Large intestine (tissue), 3 donors: ENCODE measurements at regions not wholly inside any gene's neighbourhood (a gene's known extent, or its start where the extent isn't known, plus 50 kb on each side); places are given as distances from the start of the nearest gene placed in this dataset.
"Not testable (repeated sequence)": the region's sequence is repeated elsewhere in the genome, so short reads cannot be mapped to it uniquely, and the experiment has no call there.

Experiments used
- DNase-seq, 2 donors: peaks; one replicate each; pipeline versions ENCODE4 v3.0.0 to v3.0.0-alpha.2; 2013
- H3K27ac ChIP-seq: one replicate; pipeline ENCODE4 v1.5.1; 2013; ENCODE audit warnings: low read length
- H3K27me3 ChIP-seq: 2 replicates; pipeline ENCODE4 v1.6.1; 2013; ENCODE audit warnings: low read length; ENCODE audit not compliant: control insufficient read depth, insufficient read depth
- H3K36me3 ChIP-seq: 2 replicates; pipeline ENCODE4 v1.6.1; 2013; ENCODE audit warnings: low read length; ENCODE audit not compliant: control insufficient read depth, insufficient read depth
- H3K4me1 ChIP-seq: one replicate; pipeline ENCODE4 v1.6.1; 2013; ENCODE audit warnings: low read length; ENCODE audit not compliant: control insufficient read depth, insufficient read depth
- H3K4me3 ChIP-seq: one replicate; pipeline ENCODE4 v1.5.1; 2013; ENCODE audit warnings: low read length
- H3K9me3 ChIP-seq: one replicate; pipeline ENCODE4 v1.6.1; 2013; ENCODE audit warnings: mild to moderate bottlenecking, low read depth, low read length, moderate library complexity; ENCODE audit not compliant: control insufficient read depth
- WGBS: methylation state at CpG from one replicate; pipeline ENCODE4 v1.1.5; 2013; ENCODE audit warnings: low lambda C conversion rate; ENCODE audit not compliant: insufficient coverage; 5-methylcytosine and 5-hydroxymethylcytosine counted together

DNA sequence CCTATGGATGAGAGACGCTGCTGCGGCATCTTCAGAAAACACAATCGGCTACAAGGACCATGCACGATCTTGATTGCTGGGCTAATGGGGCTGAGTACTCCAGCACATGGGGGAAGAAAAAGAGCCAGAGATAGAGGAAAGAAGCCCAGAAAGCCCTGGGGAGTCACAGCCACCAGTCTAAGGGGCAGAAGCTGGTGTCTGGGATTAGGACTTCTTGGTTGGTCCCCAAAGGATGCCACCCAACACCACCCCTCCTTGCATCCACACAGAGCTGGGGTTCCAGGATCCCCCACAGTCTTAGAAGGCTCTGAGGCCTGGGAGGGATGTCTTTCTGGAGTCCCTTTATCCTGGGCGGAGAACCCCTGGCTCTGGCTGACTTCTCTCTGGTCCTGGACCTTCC, 98.4 kb upstream of the TARDBP start:
- Histone ChIP-seq H3K36me3 (no peaks in the 10 kb centered on the region), H3K4me3 (no peak overlapping the region), H3K4me1 (no peaks in the 10 kb centered on the region), H3K27me3 (no peaks in the 10 kb centered on the region), H3K27ac (no peak overlapping the region), H3K9me3 (no peaks in the 10 kb centered on the region)
- no CpG with 5 or more reads among the region's 5 CpGs for WGBS
- DNase-seq: no peak

DNA sequence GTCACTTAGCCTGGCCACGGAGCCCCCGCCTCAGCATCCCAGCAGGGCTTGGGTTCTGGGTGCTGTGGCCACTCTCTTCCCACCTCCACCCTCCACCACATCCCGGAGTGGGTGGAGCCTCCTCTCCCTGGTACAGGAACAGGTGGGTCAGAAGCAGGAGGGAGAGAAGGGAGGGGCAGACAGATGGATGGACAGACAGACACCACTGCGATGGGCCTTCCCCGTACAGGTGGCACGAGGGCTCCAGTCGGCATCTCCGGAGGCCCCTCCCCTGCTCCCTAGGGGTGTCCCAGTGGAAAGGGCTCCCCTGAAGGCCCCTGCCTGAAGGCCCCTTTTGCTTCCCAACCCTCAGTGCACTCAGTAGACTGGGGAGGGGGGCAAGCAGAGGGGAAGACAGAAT, 96.9 kb upstream of the TARDBP start:
- no CpG with 5 or more reads among the region's 8 CpGs for WGBS
- H3K27me3 ChIP-seq: no peaks in the 10 kb centered on the region
- no peak for DNase-seq
- no peaks in the 10 kb centered on the region for H3K36me3 ChIP-seq
- no peak overlapping the region for H3K27ac ChIP-seq
- H3K4me1 ChIP-seq: no peaks in the 10 kb centered on the region
- H3K4me3 ChIP-seq: no peak overlapping the region
- H3K9me3 ChIP-seq: no peaks in the 10 kb centered on the region

DNA sequence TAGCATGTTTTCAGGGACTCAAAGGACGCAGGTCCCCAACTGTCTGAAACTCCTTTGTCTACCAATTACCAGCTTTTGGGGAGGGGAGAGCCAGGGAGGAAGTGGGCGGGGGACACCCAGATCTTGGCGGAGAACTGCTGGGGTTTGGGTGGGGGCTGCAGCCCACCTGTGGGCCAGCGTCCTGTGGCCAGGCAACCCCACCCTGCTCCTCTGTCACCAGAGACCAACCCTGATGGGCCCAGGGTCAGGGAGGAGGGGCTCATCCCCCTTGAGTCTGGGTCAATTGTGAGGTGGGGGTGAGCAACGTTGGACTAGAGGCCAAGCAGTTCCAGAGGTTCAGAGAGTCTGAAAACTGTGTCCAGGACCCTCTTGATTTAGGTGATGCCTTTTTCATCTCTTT, 96.1 kb upstream of the TARDBP start:
- Histone ChIP-seq H3K36me3 (no peaks in the 10 kb centered on the region), H3K4me1 (no peaks in the 10 kb centered on the region), H3K27ac (no peak overlapping the region), H3K9me3 (no peaks in the 10 kb centered on the region), H3K27me3 (no peaks in the 10 kb centered on the region), H3K4me3 (no peak overlapping the region)
- no CpG with 5 or more reads among the region's 5 CpGs for WGBS
- DNase-seq: no peak

DNA sequence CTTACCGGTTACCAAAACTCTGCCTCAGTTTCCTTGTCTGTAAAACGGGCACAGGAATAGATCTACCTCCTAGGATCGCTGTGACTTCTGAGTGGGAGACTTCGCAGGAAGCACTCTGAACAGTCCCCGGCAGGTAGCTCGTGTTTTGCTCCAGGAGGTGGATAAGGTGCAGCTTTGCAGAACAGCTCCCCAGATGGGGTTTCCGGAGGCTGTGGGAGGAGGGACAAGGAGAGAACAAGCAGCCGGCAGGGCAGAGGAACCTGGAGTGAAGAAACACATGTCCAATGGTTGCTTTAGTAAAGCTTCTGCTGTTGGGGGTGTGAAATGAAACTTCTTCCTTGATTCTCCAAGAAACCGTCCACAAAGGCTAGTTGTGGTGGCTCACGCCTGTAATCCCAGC, 95.5 kb upstream of the TARDBP start:
- H3K36me3 ChIP-seq: no peaks in the 10 kb centered on the region
- no peaks in the 10 kb centered on the region for H3K4me1 ChIP-seq
- no peak overlapping the region for H3K27ac ChIP-seq
- no peaks in the 10 kb centered on the region for H3K9me3 ChIP-seq
- DNase-seq: no peak
- H3K27me3 ChIP-seq: no peaks in the 10 kb centered on the region
- 80% methylated on average over 1 of the region's 10 CpGs for WGBS
- H3K4me3 ChIP-seq: no peak overlapping the region

DNA sequence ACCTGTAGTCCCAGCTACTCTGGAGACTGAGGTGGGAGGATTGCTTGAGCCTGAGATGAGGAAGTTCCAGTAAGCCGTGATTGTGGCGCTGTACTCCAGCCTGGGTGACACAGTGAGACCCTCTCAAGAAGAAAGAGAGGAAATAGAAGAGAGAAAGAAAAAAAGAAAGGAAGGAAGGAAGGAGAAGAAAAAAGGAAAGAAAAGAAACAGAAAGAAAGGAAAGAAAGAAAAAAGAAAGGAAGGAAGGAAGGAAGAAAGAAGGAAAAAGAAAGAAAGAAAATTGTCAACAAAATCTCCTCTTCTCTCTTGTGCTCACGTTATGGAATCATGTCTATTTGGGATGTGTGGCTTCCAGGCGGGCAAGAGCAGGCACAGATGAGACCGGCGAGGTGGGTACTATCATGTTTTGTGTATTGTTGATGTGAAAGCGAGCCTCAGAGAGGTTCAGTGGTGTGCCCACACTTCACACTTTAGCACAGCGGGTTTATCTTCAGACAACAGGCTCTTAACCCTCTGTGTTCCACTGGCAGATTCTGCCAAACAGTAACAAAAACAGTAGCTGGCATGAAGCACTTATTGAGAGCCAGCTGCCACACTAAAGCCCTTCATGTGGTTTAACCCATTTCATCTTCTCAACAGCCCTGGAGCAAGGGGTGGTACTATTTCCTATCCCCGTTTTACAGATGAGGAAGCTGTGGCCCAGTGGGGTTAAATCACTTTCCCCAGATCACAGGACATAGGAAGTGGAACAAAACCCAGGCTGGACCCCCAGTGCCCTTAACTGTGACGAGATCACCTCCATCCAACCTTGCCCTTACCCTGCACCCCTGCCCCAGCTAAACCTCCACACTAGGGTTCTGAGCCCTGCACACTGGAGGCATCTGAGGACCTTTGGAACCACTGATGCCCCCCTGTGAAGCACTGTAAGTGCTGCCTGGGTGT, 94.7 kb upstream of the TARDBP start:
- no peaks in the 10 kb centered on the region for H3K27me3 ChIP-seq
- no peaks in the 10 kb centered on the region for H3K36me3 ChIP-seq
- WGBS: 75% methylated on average over 2 of the region's 10 CpGs
- H3K9me3 ChIP-seq: no peaks in the 10 kb centered on the region
- no peak for DNase-seq
- no peak overlapping the region for H3K4me3 ChIP-seq
- no peaks in the 10 kb centered on the region for H3K4me1 ChIP-seq
- no peak overlapping the region for H3K27ac ChIP-seq

DNA sequence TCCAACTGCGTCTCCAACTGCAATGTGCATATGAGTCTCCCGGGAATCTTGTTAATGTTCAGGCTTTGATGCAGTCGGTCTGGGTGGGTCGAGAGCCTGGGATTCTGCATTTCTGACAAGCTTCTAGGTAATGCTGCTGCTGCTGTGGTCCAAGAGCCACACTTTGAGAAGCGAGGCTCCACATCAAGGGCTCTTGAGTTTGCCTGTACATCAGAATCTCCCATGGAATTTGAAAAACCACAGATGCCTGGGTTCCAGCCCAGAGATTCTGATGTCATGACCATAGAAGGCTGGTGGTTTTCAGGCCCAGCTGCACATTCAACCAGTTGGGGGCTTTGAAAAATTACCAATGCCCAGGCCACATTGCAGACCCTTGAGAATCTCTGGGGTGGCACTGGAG, 93.9 kb upstream of the TARDBP start:
- DNase-seq: no peak
- no peaks in the 10 kb centered on the region for H3K4me1 ChIP-seq
- H3K27ac ChIP-seq: no peak overlapping the region
- WGBS: no CpG with 5 or more reads among the region's 5 CpGs
- H3K9me3 ChIP-seq: no peaks in the 10 kb centered on the region
- no peaks in the 10 kb centered on the region for H3K27me3 ChIP-seq
- H3K36me3 ChIP-seq: no peaks in the 10 kb centered on the region
- no peak overlapping the region for H3K4me3 ChIP-seq

DNA sequence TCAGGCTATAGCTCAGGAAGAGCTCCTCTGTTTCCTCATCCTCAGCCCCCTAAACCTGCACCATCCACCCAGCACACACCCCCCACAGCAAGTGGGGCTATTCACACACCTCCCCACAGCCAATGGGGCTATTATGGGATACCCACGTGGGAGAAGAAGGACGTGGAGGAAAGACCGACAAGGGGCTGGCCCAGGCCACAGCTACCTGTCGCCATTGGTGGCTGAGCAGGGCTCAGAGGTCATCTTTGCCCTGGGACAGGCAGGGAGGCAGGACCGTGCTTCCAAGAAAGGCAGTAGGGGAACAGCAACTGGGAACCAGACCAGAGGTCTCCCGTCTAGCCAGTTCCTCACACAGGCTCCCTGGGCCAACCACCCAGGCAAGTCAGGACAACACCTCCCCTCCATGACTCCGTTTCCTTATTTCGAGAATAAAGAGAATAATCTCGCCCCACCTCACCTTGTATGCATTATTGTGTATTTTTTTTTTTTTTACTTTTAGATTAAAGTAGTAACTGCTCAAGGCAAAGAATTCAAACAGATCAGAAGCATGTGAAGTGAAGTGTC, 92.3 kb upstream of the TARDBP start:
- no peaks in the 10 kb centered on the region for H3K27me3 ChIP-seq
- H3K4me1 ChIP-seq: no peaks in the 10 kb centered on the region
- H3K9me3 ChIP-seq: no peaks in the 10 kb centered on the region
- no peak overlapping the region for H3K27ac ChIP-seq
- no CpG with 5 or more reads among the region's 9 CpGs for WGBS
- H3K4me3 ChIP-seq: no peak overlapping the region
- DNase-seq: no peak
- no peaks in the 10 kb centered on the region for H3K36me3 ChIP-seq

DNA sequence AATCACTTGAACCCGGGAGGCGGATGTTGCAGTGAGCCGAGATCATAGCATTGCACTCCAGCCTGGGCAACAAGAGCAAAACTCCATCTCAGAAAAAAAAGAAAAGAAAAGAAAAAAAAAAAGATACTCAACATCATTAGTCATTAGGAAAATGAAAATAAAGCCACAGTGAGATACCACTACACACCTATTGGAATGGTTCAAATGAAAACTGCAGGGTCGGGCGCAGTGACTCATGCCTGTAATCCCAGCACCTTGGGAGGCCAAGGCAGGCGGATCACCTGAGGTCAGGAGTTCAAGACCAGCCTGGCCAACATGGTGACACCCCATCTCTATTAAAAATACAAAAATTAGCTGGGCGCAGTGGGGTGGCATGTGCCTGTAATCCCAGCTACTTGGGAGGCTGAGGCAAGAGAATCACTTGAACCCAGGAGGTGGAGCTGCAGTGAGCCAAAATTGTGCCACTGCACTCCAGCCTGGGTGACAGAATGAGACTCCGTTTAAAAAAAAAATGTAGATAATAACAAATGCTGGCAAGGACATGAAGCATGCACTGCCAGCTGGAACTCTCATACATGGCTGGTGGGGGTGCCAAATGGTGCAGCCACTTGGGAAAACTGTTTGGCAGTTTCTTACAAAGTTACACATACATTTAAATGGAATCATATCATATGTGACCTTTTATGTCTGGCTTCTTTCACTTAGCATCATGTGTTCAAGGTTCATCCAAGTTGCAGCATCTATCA, 90.0 kb upstream of the TARDBP start:
- not testable (repeated sequence) for H3K4me3 ChIP-seq, H3K27me3 ChIP-seq, H3K27ac ChIP-seq, H3K4me1 ChIP-seq, H3K36me3 ChIP-seq, DNase-seq, H3K9me3 ChIP-seq
- WGBS: 93% methylated on average over 3 of the region's 8 CpGs

DNA sequence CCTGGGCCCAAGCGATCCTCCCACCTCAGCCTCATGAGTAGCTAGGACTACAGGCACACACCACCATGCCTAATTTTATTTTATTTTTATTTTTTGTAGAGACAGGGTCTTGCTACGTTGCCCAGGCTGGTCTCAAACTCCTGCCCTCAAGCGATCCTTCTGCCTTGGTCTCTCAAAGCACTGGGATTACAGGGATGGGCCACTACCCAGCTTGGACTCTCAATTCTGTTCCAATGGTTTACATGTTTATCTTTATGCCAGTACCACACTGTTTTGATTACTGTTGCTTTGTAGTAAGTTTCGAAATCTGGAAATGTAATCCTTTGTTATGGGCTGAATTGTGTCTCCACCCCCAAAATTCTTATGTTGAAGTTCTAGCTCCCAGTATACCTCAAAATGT, 88.4 kb upstream of the TARDBP start:
- Histone ChIP-seq H3K4me1 (no peaks in the 10 kb centered on the region), H3K27me3 (no peaks in the 10 kb centered on the region), H3K36me3 (no peaks in the 10 kb centered on the region), H3K4me3 (no peak overlapping the region), H3K27ac (no peak overlapping the region), H3K9me3 (peaks cover 6% of the 10 kb centered on the region)
- no peak for DNase-seq
- WGBS: no CpG with 5 or more reads among the region's 4 CpGs

DNA sequence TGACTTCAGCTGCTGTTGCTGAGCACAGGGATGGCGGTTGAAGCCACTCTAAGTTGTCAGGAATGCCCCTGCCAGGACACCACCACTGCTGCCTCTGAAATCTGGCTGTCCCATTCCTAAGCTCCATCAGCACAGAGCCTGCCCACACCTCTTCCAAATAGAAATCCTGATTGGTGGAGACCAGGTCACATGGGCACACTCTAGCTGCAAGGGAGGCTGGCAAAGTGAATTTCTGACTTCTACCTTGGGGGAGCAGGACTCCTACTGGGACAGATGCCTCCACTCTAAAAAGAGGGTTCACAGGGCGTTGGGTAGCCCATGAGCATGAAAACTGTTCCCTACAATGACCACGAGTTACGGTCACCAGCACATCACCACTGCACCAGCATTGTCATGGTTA, 83.8 kb upstream of the TARDBP start:
- no peak overlapping the region for H3K4me3 ChIP-seq
- H3K36me3 ChIP-seq: no peaks in the 10 kb centered on the region
- H3K27me3 ChIP-seq: no peaks in the 10 kb centered on the region
- no peak overlapping the region for H3K27ac ChIP-seq
- no CpG with 5 or more reads among the region's 4 CpGs for WGBS
- DNase-seq: no peak
- peaks cover 6% of the 10 kb centered on the region for H3K9me3 ChIP-seq
- no peaks in the 10 kb centered on the region for H3K4me1 ChIP-seq
